Kidney (tissue), 13 donors: ENCODE measurements at regions not wholly inside any gene's neighbourhood (a gene's known extent, or its start where the extent isn't known, plus 50 kb on each side); places are given as distances from the start of the nearest gene placed in this dataset.

Source experiments
- DNase-seq, 5 donors: peaks; one replicate each; pipeline ENCODE4 v3.0.0-alpha.2; 2013 to 2020
- FAIRE-seq: peaks from 2 replicates; lab custom pipeline; 2012; peaks lifted over from hg19 to GRCh38; lab: Jason Lieb, UNC
- H3K27ac ChIP-seq, 2 donors: one replicate each; pipeline ENCODE4 v1.7.0; 2013; ENCODE audit warnings: low read depth in 2 of 2, low read length in 2 of 2, inconsistent platforms in 1 of 2
- H3K27me3 ChIP-seq: one replicate; pipeline ENCODE4 v1.7.1; 2013; ENCODE audit warnings: low read length, inconsistent platforms; ENCODE audit not compliant: control insufficient read depth, insufficient read depth
- H3K36me3 ChIP-seq, 3 donors: one replicate each; pipeline versions ENCODE4 v1.7.0 to v1.7.1; 2013; ENCODE audit warnings: low read length in 3 of 3, control low read depth in 1 of 3, inconsistent platforms in 1 of 3; ENCODE audit not compliant: insufficient read depth in 3 of 3, control insufficient read depth in 2 of 3
- H3K4me1 ChIP-seq, 3 donors: one replicate each; pipeline versions ENCODE4 v1.7.0 to v1.7.1; 2013; ENCODE audit warnings: low read length in 3 of 3, inconsistent platforms in 1 of 3, low read depth in 1 of 3; ENCODE audit not compliant: control insufficient read depth in 2 of 3, insufficient read depth in 2 of 3
- H3K4me3 ChIP-seq, 3 donors: one replicate each; pipeline versions ENCODE4 v1.7.0 to v1.8.1; 2013; ENCODE audit warnings: low read length in 3 of 3, control low read depth in 1 of 3, inconsistent platforms in 1 of 3
- H3K9ac ChIP-seq, 3 donors: one replicate each; pipeline versions ENCODE4 v1.7.0 to v1.7.1; 2013; ENCODE audit warnings: low read length in 3 of 3, control low read depth in 1 of 3, inconsistent platforms in 1 of 3
- H3K9me3 ChIP-seq, 3 donors: one replicate each; pipeline versions ENCODE4 v1.7.0 to v1.7.1; 2013; ENCODE audit warnings: low read length in 3 of 3, control low read depth in 1 of 3, inconsistent platforms in 1 of 3; ENCODE audit not compliant: control insufficient read depth in 2 of 3, insufficient read depth in 1 of 3
- CTCF ChIP-seq: IDR thresholded peaks from 3 replicates; pipeline ENCODE4 v1.5.1; 2012; ENCODE audit warnings: mild to moderate bottlenecking, moderate library complexity, borderline replicate concordance; ENCODE audit not compliant: insufficient read depth; ENCODE audit errors: extremely low read depth
- intact Hi-C: fragments of 100-400 bp; cut with DNase I; formaldehyde crosslinking; loops from one replicate; pipeline ENCODE4 v1.11.1; 2022
- donor health status: control.
- donor health status: control.
- donor health status: control.
- donor health status: control.
- donor health status: control.
- donor health status: DM: yes; HTN: yes; CAD: no.
- donor health status: Normal renal cell carcinoma (clear cell type).

- FAIRE-seq: no peak
- Histone ChIP-seq H3K9me3 (no peaks in the 10 kb centered on the region), H3K4me1 (no peaks in the 10 kb centered on the region), H3K9ac (no peak overlapping the region), H3K36me3 (no peaks in the 10 kb centered on the region), H3K4me3 (no peak overlapping the region), H3K27me3 (no peaks in the 10 kb centered on the region), H3K27ac (no peak overlapping the region)
- no peak for TF ChIP-seq CTCF
- intact Hi-C loops: no loop called here
- DNase-seq: no peak
Observed at GRCh38 chr2:173467751-173468150, 113.1 kb downstream of the CDCA7 start.

DNA sequence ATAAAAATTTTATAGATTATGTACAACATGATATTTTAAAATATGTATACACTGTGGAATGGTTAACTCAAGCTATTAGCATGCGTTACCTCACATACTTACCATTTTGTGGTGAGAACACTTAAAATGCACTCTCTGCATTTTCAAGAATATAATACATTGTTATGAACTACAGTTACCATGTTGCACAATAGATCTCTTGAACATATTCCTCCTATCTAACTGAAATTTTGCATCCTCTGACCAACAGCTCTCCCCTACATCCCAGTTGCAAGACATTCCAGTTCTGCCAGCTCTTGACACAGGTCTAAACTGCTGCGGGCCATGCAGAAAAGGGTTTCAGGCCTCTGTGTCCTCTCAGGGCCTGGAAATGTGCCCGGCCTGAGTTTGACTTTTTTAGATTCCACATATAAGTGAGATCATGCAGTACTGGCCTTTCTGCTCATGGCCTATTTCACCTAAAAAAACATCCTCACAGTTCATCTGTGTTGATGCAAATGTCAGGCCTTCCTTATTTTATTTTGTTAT lies 113.7 kb downstream of the CDCA7 start:
- Histone ChIP-seq H3K4me3 (no peak overlapping the region), H3K4me1 (no peaks in the 10 kb centered on the region), H3K36me3 (no peaks in the 10 kb centered on the region), H3K9me3 (no peaks in the 10 kb centered on the region), H3K27me3 (no peaks in the 10 kb centered on the region), H3K9ac (no peak overlapping the region), H3K27ac (no peak overlapping the region)
- no peak for TF ChIP-seq CTCF
- FAIRE-seq: no peak
- DNase-seq: no peak
- intact Hi-C loops: no loop called here

DNA sequence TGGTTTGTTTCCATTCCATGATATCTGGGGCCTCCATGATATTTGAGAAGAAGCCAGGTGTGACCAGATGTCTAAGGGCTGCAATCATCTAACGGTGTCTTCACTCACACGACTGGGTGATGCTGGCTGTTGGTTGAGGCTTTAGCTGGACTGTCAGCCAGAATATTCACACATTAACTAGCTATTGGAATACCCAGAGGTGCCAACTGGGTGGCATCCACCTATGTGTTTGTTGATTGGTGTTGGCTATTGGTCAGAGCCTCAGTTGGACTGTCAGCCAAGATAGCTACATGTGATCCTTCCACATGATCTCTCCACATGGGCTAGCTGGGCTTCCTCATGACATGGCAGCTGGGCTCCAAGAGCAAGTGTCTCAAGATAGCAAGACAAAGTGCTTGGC lies 117.4 kb downstream of the CDCA7 start:
- no peaks in the 10 kb centered on the region for H3K36me3 ChIP-seq
- H3K4me1 ChIP-seq: no peaks in the 10 kb centered on the region
- no peak for TF ChIP-seq CTCF
- no peak overlapping the region for H3K4me3 ChIP-seq
- DNase-seq (no peak), FAIRE-seq (no peak)
- no peak overlapping the region for H3K27ac ChIP-seq
- intact Hi-C loops: no loop called here
- no peaks in the 10 kb centered on the region for H3K27me3 ChIP-seq
- no peaks in the 10 kb centered on the region for H3K9me3 ChIP-seq
- no peak overlapping the region for H3K9ac ChIP-seq

- intact Hi-C loops: no loop called here
- Histone ChIP-seq H3K27me3 (no peaks in the 10 kb centered on the region), H3K27ac (no peak overlapping the region), H3K36me3 (no peaks in the 10 kb centered on the region), H3K9me3 (no peaks in the 10 kb centered on the region), H3K4me3 (no peak overlapping the region), H3K9ac (no peak overlapping the region), H3K4me1 (no peaks in the 10 kb centered on the region)
- FAIRE-seq (no peak), DNase-seq (no peak)
- no peak for TF ChIP-seq CTCF
Observed at GRCh38 chr2:173483137-173483536, 128.5 kb downstream of the CDCA7 start.
